ENCODE measurements at regions not wholly inside any gene's neighbourhood (a gene's known extent, or its start where the extent isn't known, plus 50 kb on each side); places are given as distances from the start of the nearest gene placed in this dataset.

GRCh38 chrX:3219231-3219630 lies 127.2 kb downstream of the MXRA5 start:
- H3K36me3 ChIP-seq: no peaks in the 10 kb centered on the region
- no peak overlapping the region for H3K27ac ChIP-seq
- intact Hi-C loops (cut with DNase I): no loop called here
- no peaks in the 10 kb centered on the region for H3K27me3 ChIP-seq
- 82 to 87% methylated on average over 4 to 6 of the region's 6 CpGs for WGBS, 2 donors
- no peak overlapping the region for H3K4me3 ChIP-seq
- ATAC-seq: no peak
- DNase-seq: no peak
- TF ChIP-seq CTCF (IDR thresholded peaks at IDR 0.05): no peak
- no peaks in the 10 kb centered on the region for H3K9me3 ChIP-seq
- no peaks in the 10 kb centered on the region for H3K4me1 ChIP-seq

GRCh38 chrX:3218442-3218841 lies 128.0 kb downstream of the MXRA5 start:
- H3K27me3 ChIP-seq: no peaks in the 10 kb centered on the region
- H3K36me3 ChIP-seq: no peaks in the 10 kb centered on the region
- ATAC-seq (no peak), DNase-seq (no peak)
- WGBS, 2 donors: 70 to 83% methylated on average over 1 of the region's 1 CpG
- no peak overlapping the region for H3K4me3 ChIP-seq
- no peak for TF ChIP-seq CTCF (IDR thresholded peaks at IDR 0.05)
- intact Hi-C loops (cut with DNase I): no loop called here
- no peaks in the 10 kb centered on the region for H3K4me1 ChIP-seq
- H3K9me3 ChIP-seq: no peaks in the 10 kb centered on the region
- no peak overlapping the region for H3K27ac ChIP-seq

GRCh38 chrX:3216581-3217180 lies 129.8 kb downstream of the MXRA5 start:
- intact Hi-C loops (cut with DNase I): no loop called here

GRCh38 chrX:3215249-3215648 lies 131.2 kb downstream of the MXRA5 start:
- H3K9me3 ChIP-seq: no peaks in the 10 kb centered on the region
- no peaks in the 10 kb centered on the region for H3K4me1 ChIP-seq
- no peak for TF ChIP-seq CTCF (IDR thresholded peaks at IDR 0.05)
- no peaks in the 10 kb centered on the region for H3K27me3 ChIP-seq
- no peak for DNase-seq
- intact Hi-C loops (cut with DNase I): no loop called here
- no peak overlapping the region for H3K27ac ChIP-seq
- no peak overlapping the region for H3K4me3 ChIP-seq
- WGBS, 2 donors: 56 to 58% methylated on average over 2 of the region's 2 CpGs
- no peaks in the 10 kb centered on the region for H3K36me3 ChIP-seq
- ATAC-seq: no peak

More at GRCh38 chrX:3216581-3217180, 129.8 kb downstream of the MXRA5 start:
- no peak for DNase-seq
- no peak overlapping the region for H3K27ac ChIP-seq
- H3K4me1 ChIP-seq: no peaks in the 10 kb centered on the region
- no peaks in the 10 kb centered on the region for H3K36me3 ChIP-seq
- H3K4me3 ChIP-seq: no peak overlapping the region
- H3K9me3 ChIP-seq: no peaks in the 10 kb centered on the region
- TF ChIP-seq CTCF (IDR thresholded peaks at IDR 0.05): no peak
- WGBS, 2 donors: 82 to 90% methylated on average over 5 of the region's 5 CpGs
- H3K27me3 ChIP-seq: no peaks in the 10 kb centered on the region
- ATAC-seq: no peak
